Bone marrow (tissue), 2 donors: ENCODE measurements at regions not wholly inside any gene's neighbourhood (a gene's known extent, or its start where the extent isn't known, plus 50 kb on each side); places are given as distances from the start of the nearest gene placed in this dataset.
"Not testable (repeated sequence)": the region's sequence is repeated elsewhere in the genome, so short reads cannot be mapped to it uniquely, and the experiment has no call there.

Experiments used
- DNase-seq, 2 donors: peaks; one replicate each; lab custom pipeline; 2025; lab: John Stamatoyannopoulos, UW

GRCh38 chr3:106998841-106999682, 378.2 kb upstream of the CCDC54 start:
- not testable (repeated sequence) for DNase-seq

- no peak for DNase-seq
These were observed 375.6 kb upstream of the CCDC54 start for GRCh38 chr3:107001635-107002034.

DNA sequence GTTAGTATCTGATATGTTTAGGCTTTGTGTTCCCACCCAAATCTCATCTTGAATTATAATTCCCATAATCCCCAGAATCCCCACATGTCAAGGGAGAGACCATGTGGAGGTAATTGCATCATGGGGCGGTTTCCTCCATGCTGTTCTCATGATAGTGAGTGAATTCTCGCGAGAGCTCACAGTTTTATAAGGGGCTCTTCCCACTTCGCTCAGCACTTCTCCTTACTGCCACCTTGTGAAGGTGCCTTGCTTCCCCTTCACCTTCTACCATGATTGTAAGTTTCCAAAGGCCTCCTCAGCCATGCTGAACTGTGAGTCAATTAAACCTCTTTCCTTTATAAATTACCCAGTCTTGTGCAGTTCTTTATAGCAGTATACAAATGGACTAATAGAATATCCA, 371.9 kb upstream of the CCDC54 start:
- not testable (repeated sequence) for DNase-seq

GRCh38 chr3:107008213-107008612, 369.0 kb upstream of the CCDC54 start:
- no peak for DNase-seq

- no peak for DNase-seq
These were observed 363.6 kb upstream of the CCDC54 start for GRCh38 chr3:107013641-107014040.

DNA sequence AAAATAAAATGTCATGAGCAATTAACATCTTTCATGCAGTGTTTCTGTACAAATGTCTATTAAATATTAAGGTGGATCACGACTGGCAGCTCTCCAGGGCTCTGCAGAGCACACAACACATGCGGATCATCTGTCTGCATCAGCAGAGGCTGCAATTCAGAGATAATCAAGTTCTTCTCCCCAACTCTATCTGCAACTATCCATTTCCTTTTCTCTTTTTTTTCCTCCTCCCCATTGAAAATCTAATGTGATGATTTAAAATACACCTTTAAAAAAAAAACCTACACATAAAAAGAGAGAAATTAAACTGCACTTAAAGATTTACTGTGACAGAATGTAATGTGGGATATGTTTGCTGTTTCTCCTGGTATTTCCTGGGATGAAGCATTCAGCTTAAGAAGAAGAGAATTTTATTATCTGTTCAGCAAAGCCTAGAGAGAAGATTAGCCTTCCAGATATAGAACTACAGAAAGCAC, 352.6 kb upstream of the CCDC54 start:
- DNase-seq = no peak

DNA sequence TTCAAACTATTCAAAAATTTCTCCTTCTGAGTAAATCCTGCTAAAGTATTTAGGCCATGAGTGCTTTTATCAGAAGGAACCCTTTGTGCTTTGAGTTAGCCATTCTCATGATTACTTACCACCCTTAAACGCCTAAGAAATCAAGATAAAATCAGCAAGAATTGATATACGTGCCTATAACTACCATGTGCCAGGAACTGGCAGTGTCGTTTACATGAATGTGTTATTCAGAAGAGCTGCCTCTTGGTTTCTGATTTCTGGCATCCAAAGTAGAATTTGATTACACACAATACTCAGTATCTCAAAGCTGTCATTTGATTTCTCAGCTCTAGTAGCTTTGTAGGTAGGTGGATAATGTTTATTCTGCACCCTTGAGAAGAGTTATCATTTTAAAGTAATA, 351.3 kb upstream of the CCDC54 start:
- DNase-seq = no peak

- no peak for DNase-seq
These were observed 349.2 kb upstream of the CCDC54 start for GRCh38 chr3:107028086-107028485.

GRCh38 chr3:107028626-107029025, 348.6 kb upstream of the CCDC54 start:
- no peak for DNase-seq

DNA sequence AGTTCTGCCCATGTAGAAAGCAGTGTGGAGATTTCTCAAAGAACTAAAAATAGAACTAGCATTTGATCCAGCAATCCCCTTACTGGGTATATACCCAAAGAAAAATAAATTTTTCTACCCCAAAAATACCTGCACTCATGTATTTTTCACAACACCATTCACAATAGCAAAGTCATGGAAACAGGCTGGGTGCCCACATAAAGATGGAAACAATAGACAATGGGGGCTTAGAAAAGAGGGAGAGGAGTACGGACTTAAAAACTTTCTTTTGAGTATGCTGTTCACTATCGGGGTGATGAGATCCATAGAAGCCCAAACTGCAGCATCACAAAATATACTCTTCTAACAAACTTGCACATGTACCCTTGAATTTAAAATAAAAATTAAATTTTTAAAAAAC, 345.1 kb upstream of the CCDC54 start:
- DNase-seq = no peak

- no peak for DNase-seq
These were observed 343.1 kb upstream of the CCDC54 start for GRCh38 chr3:107034142-107034541.

GRCh38 chr3:107035176-107035575, 342.1 kb upstream of the CCDC54 start:
- no peak for DNase-seq

DNA sequence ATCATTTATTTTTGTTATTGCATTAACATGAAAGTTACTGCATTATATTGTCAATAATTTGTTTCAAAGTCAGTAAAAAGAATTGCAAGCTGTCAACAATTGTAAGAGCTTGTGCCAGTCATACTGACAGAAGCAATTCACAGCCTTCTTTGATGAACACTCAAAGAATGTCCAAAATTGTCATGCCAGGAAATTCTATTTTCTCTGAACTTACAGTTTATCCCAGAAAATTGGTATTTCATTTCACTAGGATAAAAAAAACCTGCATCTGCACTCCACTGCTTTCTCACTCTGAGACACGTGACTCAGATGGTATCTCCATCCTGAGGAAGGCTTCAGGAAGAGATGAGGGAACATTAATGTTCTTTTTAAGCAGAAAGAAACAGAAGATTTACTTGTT, 332.6 kb upstream of the CCDC54 start:
- DNase-seq = no peak

GRCh38 chr3:107045791-107046190, 331.4 kb upstream of the CCDC54 start:
- DNase-seq = no peak

DNA sequence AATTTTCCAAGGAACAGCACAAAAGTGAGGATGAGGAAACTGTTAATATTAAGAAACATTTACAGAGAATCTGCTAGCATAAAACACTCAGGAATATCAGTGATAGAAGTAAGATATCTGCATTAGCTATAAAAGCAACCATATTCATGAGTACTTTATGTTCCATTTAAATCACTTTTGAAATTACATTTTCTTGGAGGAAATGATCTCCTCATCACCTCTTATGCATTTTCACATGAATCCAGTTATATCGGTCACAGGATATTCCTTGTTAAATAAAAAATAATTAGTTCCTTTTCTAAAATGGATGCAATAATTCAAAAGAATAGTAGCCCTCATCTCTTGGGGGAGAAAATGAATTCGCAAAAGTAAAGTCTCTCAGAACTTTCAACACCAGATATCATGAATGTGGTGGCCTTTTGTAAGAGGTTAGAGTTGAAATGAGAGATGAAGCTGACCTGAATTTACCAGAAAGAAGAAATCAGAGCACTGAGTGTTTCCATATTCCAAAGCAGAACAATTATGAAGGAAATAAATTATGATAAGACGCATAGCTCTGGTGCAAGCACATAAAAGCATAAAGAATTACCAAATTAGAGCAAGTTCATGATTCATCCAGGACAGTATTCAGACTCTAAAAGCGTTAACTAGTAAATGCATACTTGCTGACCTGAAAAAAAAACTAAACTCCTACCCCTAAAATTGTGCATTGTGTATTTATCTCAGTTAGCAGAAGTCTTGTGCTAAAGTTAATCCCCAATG, 321.9 kb upstream of the CCDC54 start:
- no peak for DNase-seq

- DNase-seq = no peak
These were observed 315.8 kb upstream of the CCDC54 start for GRCh38 chr3:107061466-107061865.

DNA sequence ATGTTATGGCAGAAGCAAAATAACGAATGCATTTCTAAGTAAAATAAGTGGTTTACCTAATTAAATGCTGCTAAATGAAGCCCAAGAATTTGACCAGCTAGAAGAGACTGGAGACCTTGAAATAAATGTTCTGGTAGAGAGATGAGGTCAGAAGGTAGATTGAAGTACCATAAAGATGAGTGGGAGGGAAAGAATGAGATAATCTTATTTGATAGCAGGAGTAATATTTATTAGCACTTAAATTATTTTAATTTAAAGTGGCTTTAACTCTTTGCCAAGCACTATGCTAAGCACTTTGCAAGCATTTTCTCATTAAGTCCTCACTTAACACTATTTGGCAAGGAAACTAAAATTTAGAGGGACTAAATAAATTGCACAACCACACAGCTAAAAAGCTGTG, 314.9 kb upstream of the CCDC54 start:
- no peak for DNase-seq

DNA sequence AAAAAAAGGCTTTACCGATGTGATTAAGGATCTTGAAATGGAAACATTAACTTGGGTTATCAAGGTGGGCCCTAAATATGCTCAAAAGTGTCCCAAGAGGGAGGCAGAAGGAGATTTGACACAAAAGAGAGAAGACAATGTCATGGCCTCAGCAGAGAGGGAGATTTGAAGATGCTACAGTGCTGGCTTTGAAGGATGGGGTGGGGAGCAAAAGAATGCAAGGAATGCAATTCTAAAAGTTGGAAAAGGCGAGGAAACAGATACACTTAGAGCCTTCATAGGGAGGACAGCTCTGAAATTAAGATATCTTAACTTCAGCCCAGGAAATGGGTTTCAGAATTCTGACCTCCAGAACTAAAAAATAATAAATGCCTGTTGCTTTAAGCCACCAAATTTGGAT, 314.5 kb upstream of the CCDC54 start:
- DNase-seq = no peak

- no peak for DNase-seq
These were observed 313.9 kb upstream of the CCDC54 start for GRCh38 chr3:107063351-107063750.

GRCh38 chr3:107064405-107065060, 312.7 kb upstream of the CCDC54 start:
- peak in 1 of 2 donors; percentile 65 for DNase-seq

DNA sequence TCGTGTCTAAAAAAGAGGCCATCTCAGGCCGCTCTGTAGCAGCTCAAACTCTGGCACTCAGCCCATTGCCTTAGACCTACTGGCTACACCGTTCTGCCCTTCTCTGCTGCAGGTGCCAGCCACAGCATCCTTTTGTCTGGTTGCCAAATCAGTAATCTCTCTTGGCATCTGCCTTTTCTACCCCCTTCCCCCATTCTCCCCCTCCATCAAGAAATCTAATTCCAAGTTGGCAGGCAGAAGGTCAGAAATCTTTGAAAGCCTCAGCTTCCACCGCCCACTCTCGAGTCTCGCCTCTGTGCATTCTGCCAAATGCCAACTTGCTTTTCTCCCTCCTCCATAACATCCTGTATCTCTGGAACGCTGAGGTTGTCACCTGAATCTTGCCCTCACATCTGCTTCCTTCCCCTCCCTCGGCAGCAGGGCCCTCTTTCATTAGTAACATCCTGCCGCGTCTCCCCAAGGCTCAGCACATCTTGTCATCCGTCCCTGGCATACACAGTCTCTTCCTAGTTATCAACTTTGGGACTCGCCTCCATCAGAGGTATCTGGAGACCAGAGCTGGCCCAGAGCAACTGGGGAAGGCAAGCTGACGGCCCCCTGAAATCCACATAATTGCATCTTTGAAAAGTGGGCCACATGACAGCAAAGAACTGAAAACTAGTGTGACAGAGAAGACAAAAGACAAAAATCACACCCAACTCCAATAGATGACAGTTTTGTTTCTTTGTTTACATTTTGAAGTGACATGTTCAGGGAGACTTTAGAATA, 312.0 kb upstream of the CCDC54 start:
- no peak for DNase-seq

- DNase-seq = no peak
These were observed 309.8 kb upstream of the CCDC54 start for GRCh38 chr3:107067421-107067820.
